Progenitor cell of endocrine pancreas (in vitro differentiated cells): ENCODE measurements at regions not wholly inside any gene's neighbourhood (a gene's known extent, or its start where the extent isn't known, plus 50 kb on each side); places are given as distances from the start of the nearest gene placed in this dataset.

Source experiments
- DNase-seq: peaks from one replicate; pipeline ENCODE4 v3.0.0; 2021; ENCODE audit warnings: low spot score; ENCODE audit not compliant: unreplicated experiment
- H3K27ac Mint-ChIP-seq: 2 replicates; pipeline ENCODE4 v1.8.0; 2021; ENCODE audit warnings: mild to moderate bottlenecking, moderate library complexity, mixed read lengths
- H3K27me3 Mint-ChIP-seq: 2 replicates; pipeline ENCODE4 v1.8.0; 2021; ENCODE audit warnings: mixed read lengths
- H3K36me3 Mint-ChIP-seq: 2 replicates; pipeline ENCODE4 v1.8.0; 2022; ENCODE audit warnings: mixed read lengths; ENCODE audit not compliant: insufficient read depth
- H3K4me1 Mint-ChIP-seq: 2 replicates; pipeline ENCODE4 v1.8.0; 2021; ENCODE audit warnings: low read depth, mixed read lengths
- H3K4me3 Mint-ChIP-seq: 2 replicates; pipeline ENCODE4 v1.8.0; 2021; ENCODE audit warnings: low read depth, mild to moderate bottlenecking, moderate library complexity, mixed read lengths
- H3K9me3 Mint-ChIP-seq: 2 replicates; pipeline ENCODE4 v1.8.0; 2021; ENCODE audit warnings: low read depth, mixed read lengths
- CTCF ChIP-seq: fragments of 200-600 bp; sonication (generic); IDR thresholded peaks from one replicate; pipeline ENCODE4 v1.5.0; 2021; ENCODE audit warnings: antibody characterized with exemption, mild to moderate bottlenecking; ENCODE audit not compliant: unreplicated experiment

GRCh38 chr9:96047116-96047639 is 171.7 kb downstream of the ERCC6L2 start:
- Mint-ChIP-seq H3K4me3 (no peak overlapping the region), H3K9me3 (no peaks in the 10 kb centered on the region), H3K4me1 (peaks cover 23% of the 10 kb centered on the region), H3K27ac (no peak overlapping the region), H3K36me3 (no peaks in the 10 kb centered on the region), H3K27me3 (peaks cover 44% of the 10 kb centered on the region)
- no peak for TF ChIP-seq CTCF
- DNase-seq, result no peak

GRCh38 chr9:96045811-96046210 is 170.3 kb downstream of the ERCC6L2 start:
- Mint-ChIP-seq H3K36me3 (no peaks in the 10 kb centered on the region), H3K4me3 (no peak overlapping the region), H3K9me3 (no peaks in the 10 kb centered on the region), H3K4me1 (peaks cover 30% of the 10 kb centered on the region), H3K27ac (no peak overlapping the region), H3K27me3 (peaks cover 39% of the 10 kb centered on the region)
- TF ChIP-seq CTCF, result no peak
- DNase-seq, result no peak

DNA sequence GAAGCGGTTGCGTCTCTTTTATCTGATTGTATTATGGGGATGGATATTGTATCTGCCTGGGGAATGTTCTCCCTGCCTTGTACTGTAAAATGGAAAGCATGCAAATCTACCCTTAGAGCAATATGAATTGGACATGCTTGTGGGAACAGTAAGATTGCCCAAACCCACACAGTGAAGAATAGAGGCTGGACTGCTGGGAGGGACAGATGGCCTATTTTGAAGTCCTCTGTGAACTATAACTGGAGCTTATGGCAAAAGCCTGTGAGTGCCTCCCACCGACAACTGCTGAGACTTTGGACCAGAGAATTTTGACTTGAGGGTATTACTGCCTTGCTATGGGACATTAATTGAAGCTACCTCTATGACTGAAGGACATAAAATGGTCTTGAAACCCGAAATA is 168.9 kb downstream of the ERCC6L2 start:
- Mint-ChIP-seq H3K4me3 (no peak overlapping the region), H3K27me3 (peaks cover 43% of the 10 kb centered on the region)
- TF ChIP-seq CTCF, result no peak

GRCh38 chr9:96040591-96041461 is 165.3 kb downstream of the ERCC6L2 start:
- H3K27ac Mint-ChIP-seq, result no peak overlapping the region
- H3K36me3 Mint-ChIP-seq, result peaks cover 2% of the 10 kb centered on the region
- H3K4me1 Mint-ChIP-seq, result peaks cover 24% of the 10 kb centered on the region
- H3K27me3 Mint-ChIP-seq, result peaks cover 56% of the 10 kb centered on the region
- H3K4me3 Mint-ChIP-seq, result no peak overlapping the region
- no peak for TF ChIP-seq CTCF
- no peak for DNase-seq
- peaks cover 16% of the 10 kb centered on the region for H3K9me3 Mint-ChIP-seq

More for the DNA sequence above, 168.9 kb downstream of the ERCC6L2 start:
- Mint-ChIP-seq H3K27ac (no peak overlapping the region), H3K4me1 (peaks cover 38% of the 10 kb centered on the region), H3K36me3 (no peaks in the 10 kb centered on the region), H3K9me3 (no peaks in the 10 kb centered on the region)
- DNase-seq, result no peak

DNA sequence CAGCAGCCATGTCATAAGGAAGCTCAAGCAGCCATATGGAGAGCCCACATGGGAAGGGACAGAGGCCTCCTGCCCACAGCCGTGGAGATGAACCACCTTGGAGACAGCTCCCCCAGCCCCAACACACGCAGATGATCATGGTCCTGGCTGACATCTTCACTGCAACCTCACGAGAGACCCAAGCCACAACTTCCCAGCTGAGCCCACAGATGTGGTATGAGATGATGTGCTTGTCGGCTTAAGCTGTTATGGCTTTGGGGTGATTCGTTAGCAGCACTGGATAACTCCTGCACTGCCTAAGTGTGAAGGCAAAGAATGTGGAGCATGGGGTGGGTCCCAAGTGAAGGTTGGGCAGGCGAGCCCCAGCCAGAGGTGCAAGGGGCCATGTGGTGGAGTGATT is 163.4 kb downstream of the ERCC6L2 start:
- TF ChIP-seq CTCF, result no peak
- peaks cover 49% of the 10 kb centered on the region for H3K27me3 Mint-ChIP-seq
- H3K9me3 Mint-ChIP-seq, result peaks cover 20% of the 10 kb centered on the region
- peaks cover 2% of the 10 kb centered on the region for H3K36me3 Mint-ChIP-seq
- no peak for DNase-seq
- peaks cover 24% of the 10 kb centered on the region for H3K4me1 Mint-ChIP-seq
- no peak overlapping the region for H3K27ac Mint-ChIP-seq
- H3K4me3 Mint-ChIP-seq, result no peak overlapping the region
